Osteoblast (primary cell): ENCODE measurements at regions not wholly inside any gene's neighbourhood (a gene's known extent, or its start where the extent isn't known, plus 50 kb on each side); places are given as distances from the start of the nearest gene placed in this dataset.

Experiments used
- DNase-seq: peaks from one replicate; pipeline ENCODE4 v3.0.0; 2011; ENCODE audit warnings: low spot score, mixed read lengths; ENCODE audit not compliant: insufficient read length; ENCODE audit errors: missing footprints
- H2AFZ ChIP-seq: 2 replicates; pipeline ENCODE4 v1.6.0; 2011; ENCODE audit warnings: mild to moderate bottlenecking, low read length
- H3K27ac ChIP-seq: 2 replicates; pipeline ENCODE4 v1.5.1; 2011; ENCODE audit warnings: mild to moderate bottlenecking, low read depth, low read length, moderate library complexity
- H3K27me3 ChIP-seq: 2 replicates; pipeline ENCODE4 v1.6.0; 2012; ENCODE audit warnings: mild to moderate bottlenecking, control low read depth, inconsistent platforms, low read length, moderate library complexity; ENCODE audit not compliant: insufficient read depth
- H3K36me3 ChIP-seq: 2 replicates; pipeline ENCODE4 v1.5.1; 2011; ENCODE audit warnings: mild to moderate bottlenecking, low read length, control low read depth, moderate library complexity; ENCODE audit not compliant: insufficient read depth
- H3K4me1 ChIP-seq: 2 replicates; pipeline ENCODE4 v1.5.1; 2011; ENCODE audit warnings: mild to moderate bottlenecking, low read length, control low read depth, moderate library complexity; ENCODE audit not compliant: insufficient read depth
- H3K4me2 ChIP-seq: 2 replicates; pipeline ENCODE4 v1.6.0; 2011; ENCODE audit warnings: mild to moderate bottlenecking, low read length; ENCODE audit not compliant: insufficient read depth
- H3K4me3 ChIP-seq: fragments of 200-600 bp; sonication (generic); 3 replicates; pipeline ENCODE4 v1.5.1; 2012; ENCODE audit warnings: mild to moderate bottlenecking, low read length, inconsistent platforms; ENCODE audit not compliant: insufficient read depth
- H3K79me2 ChIP-seq: 2 replicates; pipeline ENCODE4 v1.6.0; 2012; ENCODE audit warnings: mild to moderate bottlenecking, low read length, control low read depth, inconsistent platforms; ENCODE audit not compliant: insufficient read depth
- H3K9me3 ChIP-seq: 2 replicates; pipeline ENCODE4 v1.5.1; 2011; ENCODE audit warnings: low read depth, low read length, control low read depth
- H4K20me1 ChIP-seq: 2 replicates; pipeline ENCODE4 v1.6.0; 2012; ENCODE audit warnings: mild to moderate bottlenecking, low read length, control low read depth; ENCODE audit not compliant: insufficient read depth
- CTCF ChIP-seq: IDR thresholded peaks from 2 replicates; pipeline ENCODE4 v1.5.1; 2011; ENCODE audit warnings: mild to moderate bottlenecking, low read depth, low read length, moderate library complexity; ENCODE audit errors: extremely low read depth

- DNase-seq = no peak
- TF ChIP-seq CTCF = no peak
- H2AFZ ChIP-seq = no peak overlapping the region
- H3K36me3 ChIP-seq = no peaks in the 10 kb centered on the region
- H4K20me1 ChIP-seq = no peaks in the 10 kb centered on the region
- no peak overlapping the region for H3K4me2 ChIP-seq
- H3K27me3 ChIP-seq = no peaks in the 10 kb centered on the region
- H3K9me3 ChIP-seq = peaks cover 2% of the 10 kb centered on the region
- no peaks in the 10 kb centered on the region for H3K4me1 ChIP-seq
- H3K4me3 ChIP-seq = no peak overlapping the region
- no peaks in the 10 kb centered on the region for H3K79me2 ChIP-seq
- H3K27ac ChIP-seq = no peak overlapping the region
These were observed 95.1 kb upstream of the ESRRG start for GRCh38 chr1:216818284-216818683.

GRCh38 chr1:216815260-216816131 lies 92.3 kb upstream of the ESRRG start:
- H3K27ac ChIP-seq = no peak overlapping the region
- TF ChIP-seq CTCF = no peak
- H3K36me3 ChIP-seq = no peaks in the 10 kb centered on the region
- no peaks in the 10 kb centered on the region for H4K20me1 ChIP-seq
- DNase-seq = no peak
- H2AFZ ChIP-seq = no peak overlapping the region
- no peak overlapping the region for H3K4me2 ChIP-seq
- peaks cover 2% of the 10 kb centered on the region for H3K9me3 ChIP-seq
- no peaks in the 10 kb centered on the region for H3K4me1 ChIP-seq
- no peaks in the 10 kb centered on the region for H3K27me3 ChIP-seq
- H3K79me2 ChIP-seq = no peaks in the 10 kb centered on the region
- no peak overlapping the region for H3K4me3 ChIP-seq

- no peaks in the 10 kb centered on the region for H3K36me3 ChIP-seq
- H3K79me2 ChIP-seq = no peaks in the 10 kb centered on the region
- no peak overlapping the region for H3K27ac ChIP-seq
- DNase-seq = no peak
- no peak overlapping the region for H3K4me2 ChIP-seq
- H2AFZ ChIP-seq = no peak overlapping the region
- no peaks in the 10 kb centered on the region for H4K20me1 ChIP-seq
- H3K4me1 ChIP-seq = no peaks in the 10 kb centered on the region
- peaks cover 5% of the 10 kb centered on the region for H3K9me3 ChIP-seq
- no peaks in the 10 kb centered on the region for H3K27me3 ChIP-seq
- H3K4me3 ChIP-seq = no peak overlapping the region
- TF ChIP-seq CTCF = no peak
These were observed 91.5 kb upstream of the ESRRG start for GRCh38 chr1:216814576-216815259.

GRCh38 chr1:216812966-216813365 lies 89.7 kb upstream of the ESRRG start:
- TF ChIP-seq CTCF = no peak
- Histone ChIP-seq H3K4me3 (no peak overlapping the region), H3K27ac (no peak overlapping the region), H3K27me3 (no peaks in the 10 kb centered on the region), H3K4me1 (no peaks in the 10 kb centered on the region), H4K20me1 (no peaks in the 10 kb centered on the region), H3K4me2 (no peak overlapping the region), H3K36me3 (no peaks in the 10 kb centered on the region), H2AFZ (no peak overlapping the region), H3K79me2 (no peaks in the 10 kb centered on the region), H3K9me3 (peaks cover 5% of the 10 kb centered on the region)
- DNase-seq = no peak
